Liver (tissue), 8 donors: ENCODE measurements at regions not wholly inside any gene's neighbourhood (a gene's known extent, or its start where the extent isn't known, plus 50 kb on each side); places are given as distances from the start of the nearest gene placed in this dataset.

ENCODE experiments used
- DNase-seq: peaks from one replicate; pipeline ENCODE4 v3.0.0-alpha.2; 2017; ENCODE audit warnings: low spot score
- H3K27ac ChIP-seq, 2 donors: one replicate each; pipeline ENCODE4 v1.7.0; 2013; ENCODE audit warnings: inconsistent platforms in 2 of 2, low read length in 2 of 2, control low read depth in 1 of 2, low read depth in 1 of 2, mild to moderate bottlenecking in 1 of 2
- H3K27me3 ChIP-seq, 4 donors: one replicate each; pipeline versions ENCODE4 v1.6.1 to v1.7.0; 2013; ENCODE audit warnings: low read length in 3 of 4, inconsistent platforms in 1 of 4, mild to moderate bottlenecking in 1 of 4, moderate library complexity in 1 of 4; ENCODE audit not compliant: control insufficient read depth in 4 of 4, insufficient read depth in 4 of 4
- H3K36me3 ChIP-seq, 4 donors: one replicate each; pipeline versions ENCODE4 v1.6.1 to v1.7.0; 2013; ENCODE audit warnings: low read length in 3 of 4, mild to moderate bottlenecking in 3 of 4, low read depth in 1 of 4, moderate library complexity in 1 of 4; ENCODE audit not compliant: control insufficient read depth in 4 of 4, insufficient read depth in 3 of 4
- H3K4me1 ChIP-seq, 4 donors: one replicate each; pipeline versions ENCODE4 v1.6.1 to v1.7.0; 2013; ENCODE audit warnings: low read length in 3 of 4, mild to moderate bottlenecking in 3 of 4, moderate library complexity in 1 of 4; ENCODE audit not compliant: control insufficient read depth in 4 of 4, insufficient read depth in 4 of 4
- H3K4me3 ChIP-seq, 3 donors: one replicate each; pipeline versions ENCODE4 v1.6.1 to v1.7.0; 2013; ENCODE audit warnings: low read length in 3 of 3, control low read depth in 1 of 3, low read depth in 1 of 3, mild to moderate bottlenecking in 1 of 3
- H3K9ac ChIP-seq, 2 donors: one replicate each; pipeline ENCODE4 v1.7.0; 2013; ENCODE audit warnings: low read length in 2 of 2, mild to moderate bottlenecking in 2 of 2, moderate library complexity in 2 of 2, control low read depth in 1 of 2, low read depth in 1 of 2
- H3K9me3 ChIP-seq, 4 donors: one replicate each; pipeline versions ENCODE4 v1.6.1 to v1.7.0; 2013; ENCODE audit warnings: low read length in 3 of 4; ENCODE audit not compliant: control insufficient read depth in 4 of 4
- ATF3 ChIP-seq: IDR thresholded peaks from 2 replicates; pipeline ENCODE4 v1.6.1; 2016; ENCODE audit warnings: antibody characterized with exemption
- CTCF ChIP-seq: fragments of 150-350 bp; IDR thresholded peaks from 2 replicates; pipeline ENCODE4 v1.5.1; 2017; ENCODE audit warnings: improper control_type of control experiment, low read depth, low read length; ENCODE audit not compliant: missing input control
- FOXA1 ChIP-seq: IDR thresholded peaks from 2 replicates; pipeline ENCODE4 v1.6.1; 2016; ENCODE audit warnings: antibody characterized with exemption
- FOXA2 ChIP-seq: IDR thresholded peaks from 2 replicates; pipeline ENCODE4 v1.6.1; 2016; ENCODE audit warnings: antibody characterized with exemption
- GABPA ChIP-seq, 2 donors: IDR thresholded peaks in 1 of 2; conservative IDR thresholded peaks in 1 of 2; 2 replicates each; pipeline ENCODE4 v1.6.1; 2016; ENCODE audit warnings: antibody characterized with exemption in 2 of 2, mild to moderate bottlenecking in 1 of 2, moderate library complexity in 1 of 2
- HNF4G ChIP-seq: IDR thresholded peaks from 2 replicates; pipeline ENCODE4 v1.6.1; 2016; ENCODE audit warnings: antibody characterized with exemption
- MAX ChIP-seq: IDR thresholded peaks from 2 replicates; pipeline ENCODE4 v1.6.1; 2016; ENCODE audit warnings: antibody characterized with exemption
- NR2F2 ChIP-seq: IDR thresholded peaks from 2 replicates; pipeline ENCODE4 v1.6.1; 2016; ENCODE audit warnings: antibody characterized with exemption
- REST ChIP-seq: IDR thresholded peaks from 2 replicates; pipeline ENCODE4 v1.6.1; 2016; ENCODE audit warnings: antibody characterized with exemption, mild to moderate bottlenecking
- RXRA ChIP-seq, 2 donors: IDR thresholded peaks; 2 replicates each; pipeline ENCODE4 v1.6.1; 2017 to 2018; ENCODE audit warnings: antibody characterized with exemption in 2 of 2, mild to moderate bottlenecking in 1 of 2
- WGBS: extraction: QIAGEN DNeasy Blood & Tissue Kit; methylation state at CpG from one replicate; pipeline ENCODE4 v1.1.7; 2013; 5-methylcytosine and 5-hydroxymethylcytosine counted together
- donor health status: healthy.
- donor health status: healthy.
- donor health status: healthy.
- donor health status: healthy.
- donor health status: healthy.

GRCh38 chr5:89470658-89471057 is 587.7 kb upstream of the MEF2C start (continued):
- TF ChIP-seq REST: no peak

- H3K36me3 ChIP-seq: no peaks in the 10 kb centered on the region
- DNase-seq: no peak
- no peaks in the 10 kb centered on the region for H3K27me3 ChIP-seq
- no peak overlapping the region for H3K27ac ChIP-seq
- H3K9ac ChIP-seq: no peak overlapping the region
- WGBS: 96% methylated on average over 1 of the region's 1 CpG
- no peaks in the 10 kb centered on the region for H3K9me3 ChIP-seq
- no peak overlapping the region for H3K4me3 ChIP-seq
- peaks cover 0 to 1% (median 0%) of the 10 kb centered on the region in 4 donors for H3K4me1 ChIP-seq
- TF ChIP-seq NR2F2 (no peak), FOXA1 (no peak), RXRA (IDR thresholded peaks at IDR 0.05) (no peak), REST (no peak), GABPA (IDR thresholded peaks at IDR 0.05 in 1 of 2, conservative IDR thresholded peaks at IDR 0.05 in 1 of 2) (no peak), ATF3 (no peak), FOXA2 (no peak), CTCF (no peak), HNF4G (no peak), MAX (no peak)
Observed at GRCh38 chr5:89458332-89458656, 575.3 kb upstream of the MEF2C start.
